GM12878 (cell line): ENCODE measurements at regions not wholly inside any gene's neighbourhood (a gene's known extent, or its start where the extent isn't known, plus 50 kb on each side); places are given as distances from the start of the nearest gene placed in this dataset.

Experiments used
- ATF7 ChIP-seq: fragments of 450-650 bp; IDR thresholded peaks from 2 replicates; pipeline ENCODE4 v1.6.1; 2016; ENCODE audit warnings: low read depth, mild to moderate bottlenecking
- CBX3 ChIP-seq: fragments of 200-600 bp; sonication (generic); IDR thresholded peaks from 2 replicates; pipeline ENCODE4 v1.6.1; 2016; ENCODE audit warnings: low read depth, borderline replicate concordance
- CEBPB ChIP-seq, 2 experiments: fragments of 150-350 bp in 1 of 2; IDR thresholded peaks; 2 replicates each; pipeline ENCODE4 v1.6.1; 2012 to 2014; ENCODE audit warnings: low read depth in 2 of 2, low read length in 2 of 2, borderline replicate concordance in 1 of 2, inconsistent platforms in 1 of 2
- EP300 ChIP-seq, 2 experiments: fragments of 150-350 bp in 1 of 2; IDR thresholded peaks; 2 replicates each; pipeline ENCODE4 v1.6.1; 2011 to 2012; ENCODE audit warnings: low read depth in 2 of 2, low read length in 2 of 2, borderline replicate concordance in 1 of 2, improper control_type of control experiment in 1 of 2, inconsistent platforms in 1 of 2; ENCODE audit not compliant: control insufficient read depth in 1 of 2
- EZH2 ChIP-seq: IDR thresholded peaks from 2 replicates; pipeline ENCODE4 v1.6.1; 2012; ENCODE audit warnings: low read depth, mild to moderate bottlenecking, control low read depth, inconsistent platforms, low read length, borderline replicate concordance; ENCODE audit not compliant: control insufficient read depth
- HDGF ChIP-seq: fragments of 450-650 bp; IDR thresholded peaks from 2 replicates; pipeline ENCODE4 v1.6.1; 2016; ENCODE audit warnings: antibody characterized with exemption
- MTA2 ChIP-seq: fragments of 450-650 bp; IDR thresholded peaks from 2 replicates; pipeline ENCODE4 v1.6.1; 2016; ENCODE audit warnings: low read depth, mild to moderate bottlenecking, moderate library complexity
- POLR2AphosphoS5 ChIP-seq: IDR thresholded peaks from 2 replicates; pipeline ENCODE4 v1.6.1; 2011; ENCODE audit warnings: mild to moderate bottlenecking, low read length, inconsistent platforms
- USF2 ChIP-seq: IDR thresholded peaks from 2 replicates; pipeline ENCODE4 v1.6.1; 2011; ENCODE audit warnings: low read depth, low read length, improper control_type of control experiment, borderline replicate concordance

GRCh38 chr2:160575368-160575767, 81.8 kb upstream of the RBMS1 start:
- no peak for TF ChIP-seq EP300 (IDR thresholded peaks at IDR 0.05; ENCODE audit: borderline replicate concordance in 1 of 2, control insufficient read depth in 1 of 2, low read depth in 2 of 2, low read length in 2 of 2)
- TF ChIP-seq MTA2: no peak
- no peak for TF ChIP-seq POLR2AphosphoS5
- no peak for TF ChIP-seq EZH2
- TF ChIP-seq HDGF: no peak
- no peak for TF ChIP-seq CEBPB (IDR thresholded peaks at IDR 0.05; ENCODE audit: borderline replicate concordance in 1 of 2, low read depth in 2 of 2, low read length in 2 of 2)
- TF ChIP-seq USF2: no peak
- TF ChIP-seq CBX3: no peak
- no peak for TF ChIP-seq ATF7
